ENCODE measurements at regions not wholly inside any gene's neighbourhood (a gene's known extent, or its start where the extent isn't known, plus 50 kb on each side); places are given as distances from the start of the nearest gene placed in this dataset.
"Not testable (repeated sequence)": the region's sequence is repeated elsewhere in the genome, so short reads cannot be mapped to it uniquely, and the experiment has no call there.

GRCh38 chr5:112573441-112573840 lies 154.4 kb upstream of the EPB41L4A start:
- DNase-seq (ENCODE audit: low read depth), result no peak

GRCh38 chr5:112574536-112574935 lies 155.5 kb upstream of the EPB41L4A start:
- no peak for DNase-seq (ENCODE audit: low read depth)

- no peak for DNase-seq (ENCODE audit: low read depth)
These were observed 157.3 kb upstream of the EPB41L4A start for GRCh38 chr5:112576298-112576925.

- no peak for DNase-seq (ENCODE audit: low read depth)
These were observed 158.0 kb upstream of the APC start for GRCh38 chr5:112579599-112580170.

GRCh38 chr5:112581811-112582320 lies 155.8 kb upstream of the APC start:
- no peak for DNase-seq (ENCODE audit: low read depth)

- no peak for DNase-seq (ENCODE audit: low read depth)
These were observed 154.5 kb upstream of the APC start for GRCh38 chr5:112583166-112583565.

- DNase-seq (ENCODE audit: low read depth), result no peak
These were observed 152.9 kb upstream of the APC start for GRCh38 chr5:112584781-112585180.

- no peak for DNase-seq (ENCODE audit: low read depth)
These were observed 151.1 kb upstream of the APC start for GRCh38 chr5:112586596-112587062.

- DNase-seq (ENCODE audit: low read depth), result not testable (repeated sequence)
These were observed 146.8 kb upstream of the APC start for GRCh38 chr5:112590858-112591257.

GRCh38 chr5:112594095-112594850 lies 143.4 kb upstream of the APC start:
- DNase-seq (ENCODE audit: low read depth), result no peak

GRCh38 chr5:112594941-112595340 lies 142.7 kb upstream of the APC start:
- DNase-seq (ENCODE audit: low read depth), result no peak

GRCh38 chr5:112597831-112598230 lies 139.9 kb upstream of the APC start:
- no peak for DNase-seq (ENCODE audit: low read depth)

- DNase-seq (ENCODE audit: low read depth), result not testable (repeated sequence)
These were observed 137.2 kb upstream of the APC start for GRCh38 chr5:112600510-112600909.

- no peak for DNase-seq (ENCODE audit: low read depth)
These were observed 132.7 kb upstream of the APC start for GRCh38 chr5:112604732-112605630.

GRCh38 chr5:112608975-112609374 lies 128.7 kb upstream of the APC start:
- no peak for DNase-seq (ENCODE audit: low read depth)

GRCh38 chr5:112612663-112613062 lies 125.0 kb upstream of the APC start:
- DNase-seq (ENCODE audit: low read depth), result no peak

GRCh38 chr5:112614285-112614684 lies 123.4 kb upstream of the APC start:
- no peak for DNase-seq (ENCODE audit: low read depth)

- no peak for DNase-seq (ENCODE audit: low read depth)
These were observed 122.7 kb upstream of the APC start for GRCh38 chr5:112614986-112615385.

- no peak for DNase-seq (ENCODE audit: low read depth)
These were observed 120.7 kb upstream of the APC start for GRCh38 chr5:112616812-112617547.

- no peak for DNase-seq (ENCODE audit: low read depth)
These were observed 112.4 kb upstream of the APC start for GRCh38 chr5:112625246-112625645.

GRCh38 chr5:112625689-112626438 lies 111.8 kb upstream of the APC start:
- no peak for DNase-seq (ENCODE audit: low read depth)

Data from iris pigment epithelial cell (primary cell).